ENCODE measurements at regions not wholly inside any gene's neighbourhood (a gene's known extent, or its start where the extent isn't known, plus 50 kb on each side); places are given as distances from the start of the nearest gene placed in this dataset.

DNA sequence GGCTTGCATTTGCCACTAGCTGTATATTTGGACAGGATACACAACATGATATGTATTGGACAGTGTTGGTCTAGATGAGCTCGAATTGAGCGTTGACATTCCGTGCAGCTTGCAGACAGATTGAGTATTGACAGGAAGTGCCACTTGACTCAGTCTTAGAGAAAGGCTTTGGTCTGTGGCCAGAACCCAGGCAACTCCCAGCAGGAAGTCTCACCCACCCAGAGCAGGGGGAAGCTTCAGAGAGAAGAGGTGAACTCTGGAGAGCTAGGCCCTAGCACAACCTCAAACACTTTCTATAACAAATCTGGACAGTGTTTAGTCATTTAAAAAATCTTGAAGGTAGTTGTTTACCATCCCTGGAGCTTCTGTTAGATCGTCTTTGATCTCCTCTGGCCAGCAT lies 280.5 kb downstream of the FBXW7 start (continued):
- TF ChIP-seq, protein P1, sequence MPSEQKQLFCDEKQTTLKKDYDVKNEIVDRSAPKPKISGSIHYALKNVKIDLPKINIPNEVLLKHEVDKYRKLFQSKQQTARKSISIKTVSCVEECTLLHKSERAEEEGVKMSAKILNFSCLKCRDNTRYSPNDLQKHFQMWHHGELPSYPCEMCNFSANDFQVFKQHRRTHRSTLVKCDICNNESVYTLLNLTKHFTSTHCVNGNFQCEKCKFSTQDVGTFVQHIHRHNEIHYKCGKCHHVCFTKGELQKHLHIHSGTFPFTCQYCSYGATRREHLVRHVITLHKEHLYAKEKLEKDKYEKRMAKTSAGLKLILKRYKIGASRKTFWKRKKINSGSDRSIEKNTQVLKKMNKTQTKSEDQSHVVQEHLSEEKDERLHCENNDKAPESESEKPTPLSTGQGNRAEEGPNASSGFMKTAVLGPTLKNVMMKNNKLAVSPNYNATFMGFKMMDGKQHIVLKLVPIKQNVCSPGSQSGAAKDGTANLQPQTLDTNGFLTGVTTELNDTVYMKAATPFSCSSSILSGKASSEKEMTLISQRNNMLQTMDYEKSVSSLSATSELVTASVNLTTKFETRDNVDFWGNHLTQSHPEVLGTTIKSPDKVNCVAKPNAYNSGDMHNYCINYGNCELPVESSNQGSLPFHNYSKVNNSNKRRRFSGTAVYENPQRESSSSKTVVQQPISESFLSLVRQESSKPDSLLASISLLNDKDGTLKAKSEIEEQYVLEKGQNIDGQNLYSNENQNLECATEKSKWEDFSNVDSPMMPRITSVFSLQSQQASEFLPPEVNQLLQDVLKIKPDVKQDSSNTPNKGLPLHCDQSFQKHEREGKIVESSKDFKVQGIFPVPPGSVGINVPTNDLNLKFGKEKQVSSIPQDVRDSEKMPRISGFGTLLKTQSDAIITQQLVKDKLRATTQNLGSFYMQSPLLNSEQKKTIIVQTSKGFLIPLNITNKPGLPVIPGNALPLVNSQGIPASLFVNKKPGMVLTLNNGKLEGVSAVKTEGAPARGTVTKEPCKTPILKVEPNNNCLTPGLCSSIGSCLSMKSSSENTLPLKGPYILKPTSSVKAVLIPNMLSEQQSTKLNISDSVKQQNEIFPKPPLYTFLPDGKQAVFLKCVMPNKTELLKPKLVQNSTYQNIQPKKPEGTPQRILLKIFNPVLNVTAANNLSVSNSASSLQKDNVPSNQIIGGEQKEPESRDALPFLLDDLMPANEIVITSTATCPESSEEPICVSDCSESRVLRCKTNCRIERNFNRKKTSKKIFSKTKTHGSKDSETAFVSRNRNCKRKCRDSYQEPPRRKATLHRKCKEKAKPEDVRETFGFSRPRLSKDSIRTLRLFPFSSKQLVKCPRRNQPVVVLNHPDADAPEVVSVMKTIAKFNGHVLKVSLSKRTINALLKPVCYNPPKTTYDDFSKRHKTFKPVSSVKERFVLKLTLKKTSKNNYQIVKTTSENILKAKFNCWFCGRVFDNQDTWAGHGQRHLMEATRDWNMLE (tag by site-specific recombination; conservative IDR thresholded peaks at IDR 0.05; ENCODE audit: low read depth) = no peak

DNA sequence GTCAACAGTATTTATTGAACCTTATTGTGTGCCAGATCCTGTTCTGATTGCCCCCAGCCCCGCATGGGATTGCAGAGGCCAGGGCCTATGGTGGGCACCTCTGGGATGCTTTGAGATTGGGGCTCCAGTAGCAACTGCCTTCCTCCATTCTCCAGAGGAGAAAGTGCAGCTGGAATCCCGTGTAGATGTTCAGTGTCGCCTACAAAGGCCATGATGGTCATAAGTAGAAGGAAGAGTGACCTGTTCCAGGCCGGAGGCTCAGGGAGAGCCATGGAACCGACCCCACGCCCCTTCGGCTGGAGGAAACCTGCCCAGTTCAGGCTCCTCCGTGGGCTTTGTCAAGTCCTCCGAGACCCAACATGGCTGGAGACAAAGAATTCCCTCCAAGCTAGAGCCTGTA lies 287.5 kb downstream of the FBXW7 start:
- Histone ChIP-seq H3K36me3 (ENCODE audit: control insufficient read depth in 2 of 2, insufficient read depth in 1 of 2, low read length in 2 of 2) (no peaks in the 10 kb centered on the region), H3K4me3 (ENCODE audit: low read depth, low read length) (no peak overlapping the region), H3K27ac (ENCODE audit: extremely low read depth, low read depth, low read length) (no peak overlapping the region), H3K4me1 (ENCODE audit: control insufficient read depth, insufficient read depth, low read length) (no peaks in the 10 kb centered on the region), H3K9me3 (ENCODE audit: control insufficient read depth, insufficient read depth, low read depth, low read length) (no peaks in the 10 kb centered on the region)
- POLR2A ChIA-PET = no interaction called here
- TF ChIP-seq ZNF202 (tag by site-specific recombination; IDR thresholded peaks at IDR 0.05; ENCODE audit: borderline replicate concordance) (no peak), GLI4 (tag by site-specific recombination; IDR thresholded peaks at IDR 0.05) (no peak), ZNF623 (tag by site-specific recombination; IDR thresholded peaks at IDR 0.05) (no peak), ZNF140 (tag by site-specific recombination; IDR thresholded peaks at IDR 0.05) (no peak), ZNF521 (tag by site-specific recombination; IDR thresholded peaks at IDR 0.05) (no peak), HOXA7 (CRISPR knock-in tag; IDR thresholded peaks at IDR 0.05; ENCODE audit: borderline replicate concordance) (no peak), ZNF223 (tag by site-specific recombination; IDR thresholded peaks at IDR 0.05) (no peak), ZNF626 (tag by site-specific recombination; IDR thresholded peaks at IDR 0.05) (no peak), ZNF221 (tag by site-specific recombination; IDR thresholded peaks at IDR 0.05; ENCODE audit: borderline replicate concordance) (no peak), ZNF155 (tag by site-specific recombination; IDR thresholded peaks at IDR 0.05) (no peak), GLIS1 (tag by site-specific recombination; IDR thresholded peaks at IDR 0.05) (no peak), ZNF133 (tag by site-specific recombination; IDR thresholded peaks at IDR 0.05) (no peak), ZNF302 (tag by site-specific recombination; IDR thresholded peaks at IDR 0.05; ENCODE audit: low read depth) (no peak), ZNF624 (tag by site-specific recombination; IDR thresholded peaks at IDR 0.05) (no peak), ZNF747 (tag by site-specific recombination; IDR thresholded peaks at IDR 0.05) (no peak)
- TF ChIP-seq, protein P2, sequence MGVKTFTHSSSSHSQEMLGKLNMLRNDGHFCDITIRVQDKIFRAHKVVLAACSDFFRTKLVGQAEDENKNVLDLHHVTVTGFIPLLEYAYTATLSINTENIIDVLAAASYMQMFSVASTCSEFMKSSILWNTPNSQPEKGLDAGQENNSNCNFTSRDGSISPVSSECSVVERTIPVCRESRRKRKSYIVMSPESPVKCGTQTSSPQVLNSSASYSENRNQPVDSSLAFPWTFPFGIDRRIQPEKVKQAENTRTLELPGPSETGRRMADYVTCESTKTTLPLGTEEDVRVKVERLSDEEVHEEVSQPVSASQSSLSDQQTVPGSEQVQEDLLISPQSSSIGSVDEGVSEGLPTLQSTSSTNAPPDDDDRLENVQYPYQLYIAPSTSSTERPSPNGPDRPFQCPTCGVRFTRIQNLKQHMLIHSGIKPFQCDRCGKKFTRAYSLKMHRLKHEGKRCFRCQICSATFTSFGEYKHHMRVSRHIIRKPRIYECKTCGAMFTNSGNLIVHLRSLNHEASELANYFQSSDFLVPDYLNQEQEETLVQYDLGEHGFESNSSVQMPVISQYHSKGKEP (tag by site-specific recombination; IDR thresholded peaks at IDR 0.05) = no peak
- TF ChIP-seq, protein P3, sequence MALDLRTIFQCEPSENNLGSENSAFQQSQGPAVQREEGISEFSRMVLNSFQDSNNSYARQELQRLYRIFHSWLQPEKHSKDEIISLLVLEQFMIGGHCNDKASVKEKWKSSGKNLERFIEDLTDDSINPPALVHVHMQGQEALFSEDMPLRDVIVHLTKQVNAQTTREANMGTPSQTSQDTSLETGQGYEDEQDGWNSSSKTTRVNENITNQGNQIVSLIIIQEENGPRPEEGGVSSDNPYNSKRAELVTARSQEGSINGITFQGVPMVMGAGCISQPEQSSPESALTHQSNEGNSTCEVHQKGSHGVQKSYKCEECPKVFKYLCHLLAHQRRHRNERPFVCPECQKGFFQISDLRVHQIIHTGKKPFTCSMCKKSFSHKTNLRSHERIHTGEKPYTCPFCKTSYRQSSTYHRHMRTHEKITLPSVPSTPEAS (tag by site-specific recombination; IDR thresholded peaks at IDR 0.05) = no peak
- TF ChIP-seq, protein P4, sequence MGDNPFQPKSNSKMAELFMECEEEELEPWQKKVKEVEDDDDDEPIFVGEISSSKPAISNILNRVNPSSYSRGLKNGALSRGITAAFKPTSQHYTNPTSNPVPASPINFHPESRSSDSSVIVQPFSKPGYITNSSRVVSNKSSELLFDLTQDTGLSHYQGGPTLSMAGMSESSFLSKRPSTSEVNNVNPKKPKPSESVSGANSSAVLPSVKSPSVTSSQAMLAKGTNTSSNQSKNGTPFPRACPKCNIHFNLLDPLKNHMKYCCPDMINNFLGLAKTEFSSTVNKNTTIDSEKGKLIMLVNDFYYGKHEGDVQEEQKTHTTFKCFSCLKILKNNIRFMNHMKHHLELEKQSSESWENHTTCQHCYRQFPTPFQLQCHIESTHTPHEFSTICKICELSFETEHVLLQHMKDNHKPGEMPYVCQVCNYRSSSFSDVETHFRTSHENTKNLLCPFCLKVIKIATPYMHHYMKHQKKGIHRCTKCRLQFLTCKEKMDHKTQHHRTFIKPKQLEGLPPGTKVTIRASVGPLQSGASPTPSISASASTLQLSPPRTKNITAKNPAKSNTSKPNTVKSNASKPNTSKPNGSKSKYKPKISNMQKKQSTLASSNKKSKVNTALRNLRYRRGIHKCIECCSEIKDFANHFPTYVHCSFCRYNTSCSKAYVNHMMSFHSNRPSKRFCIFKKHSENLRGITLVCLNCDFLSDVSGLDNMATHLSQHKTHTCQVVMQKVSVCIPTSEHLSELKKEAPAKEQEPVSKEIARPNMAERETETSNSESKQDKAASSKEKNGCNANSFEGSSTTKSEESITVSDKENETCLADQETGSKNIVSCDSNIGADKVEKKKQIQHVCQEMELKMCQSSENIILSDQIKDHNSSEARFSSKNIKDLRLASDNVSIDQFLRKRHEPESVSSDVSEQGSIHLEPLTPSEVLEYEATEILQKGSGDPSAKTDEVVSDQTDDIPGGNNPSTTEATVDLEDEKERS (tag by site-specific recombination; IDR thresholded peaks at IDR 0.05) = no peak
- TF ChIP-seq, protein P5, sequence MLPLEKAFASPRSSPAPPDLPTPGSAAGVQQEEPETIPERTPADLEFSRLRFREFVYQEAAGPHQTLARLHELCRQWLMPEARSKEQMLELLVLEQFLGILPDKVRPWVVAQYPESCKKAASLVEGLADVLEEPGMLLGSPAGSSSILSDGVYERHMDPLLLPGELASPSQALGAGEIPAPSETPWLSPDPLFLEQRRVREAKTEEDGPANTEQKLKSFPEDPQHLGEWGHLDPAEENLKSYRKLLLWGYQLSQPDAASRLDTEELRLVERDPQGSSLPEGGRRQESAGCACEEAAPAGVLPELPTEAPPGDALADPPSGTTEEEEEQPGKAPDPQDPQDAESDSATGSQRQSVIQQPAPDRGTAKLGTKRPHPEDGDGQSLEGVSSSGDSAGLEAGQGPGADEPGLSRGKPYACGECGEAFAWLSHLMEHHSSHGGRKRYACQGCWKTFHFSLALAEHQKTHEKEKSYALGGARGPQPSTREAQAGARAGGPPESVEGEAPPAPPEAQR (tag by site-specific recombination; IDR thresholded peaks at IDR 0.05) = no peak
- TF ChIP-seq, protein P6, sequence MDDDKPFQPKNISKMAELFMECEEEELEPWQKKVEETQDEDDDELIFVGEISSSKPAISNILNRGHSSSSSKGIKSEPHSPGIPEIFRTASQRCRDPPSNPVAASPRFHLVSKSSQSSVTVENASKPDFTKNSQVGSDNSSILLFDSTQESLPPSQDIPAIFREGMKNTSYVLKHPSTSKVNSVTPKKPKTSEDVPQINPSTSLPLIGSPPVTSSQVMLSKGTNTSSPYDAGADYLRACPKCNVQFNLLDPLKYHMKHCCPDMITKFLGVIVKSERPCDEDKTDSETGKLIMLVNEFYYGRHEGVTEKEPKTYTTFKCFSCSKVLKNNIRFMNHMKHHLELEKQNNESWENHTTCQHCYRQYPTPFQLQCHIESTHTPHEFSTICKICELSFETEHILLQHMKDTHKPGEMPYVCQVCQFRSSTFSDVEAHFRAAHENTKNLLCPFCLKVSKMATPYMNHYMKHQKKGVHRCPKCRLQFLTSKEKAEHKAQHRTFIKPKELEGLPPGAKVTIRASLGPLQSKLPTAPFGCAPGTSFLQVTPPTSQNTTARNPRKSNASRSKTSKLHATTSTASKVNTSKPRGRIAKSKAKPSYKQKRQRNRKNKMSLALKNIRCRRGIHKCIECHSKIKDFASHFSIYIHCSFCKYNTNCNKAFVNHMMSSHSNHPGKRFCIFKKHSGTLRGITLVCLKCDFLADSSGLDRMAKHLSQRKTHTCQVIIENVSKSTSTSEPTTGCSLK (tag by site-specific recombination; IDR thresholded peaks at IDR 0.05) = no peak
- CTCF ChIA-PET = no interaction called here
